ENCODE measurements at regions not wholly inside any gene's neighbourhood (a gene's known extent, or its start where the extent isn't known, plus 50 kb on each side); places are given as distances from the start of the nearest gene placed in this dataset.
A peak's percentile ranks its signal among the peaks of the same experiment; 100 is the strongest.

GRCh38 chr20:39607141-39607540 lies 645.0 kb downstream of the DHX35 start:
- no peaks in the 10 kb centered on the region for H3K9me3 ChIP-seq (ENCODE audit: control insufficient read depth, insufficient read depth, low read length)
- no peak overlapping the region for H3K27ac ChIP-seq (ENCODE audit: low read depth, low read length)
- no peaks in the 10 kb centered on the region for H3K36me3 ChIP-seq (ENCODE audit: control insufficient read depth, insufficient read depth, low read length)
- 100% methylated on average over 1 of the region's 1 CpG for WGBS (ENCODE audit: insufficient coverage)
- H3K4me3 ChIP-seq (ENCODE audit: low read depth, low read length): no peak overlapping the region
- no peaks in the 10 kb centered on the region for H3K4me1 ChIP-seq (ENCODE audit: control insufficient read depth, insufficient read depth, low read length)
- no peaks in the 10 kb centered on the region for H3K27me3 ChIP-seq (ENCODE audit: control insufficient read depth, insufficient read depth, low read length)
- DNase-seq (ENCODE audit: low read depth in 4 of 6, low spot score in 6 of 6): peak in 1 of 6 donors; percentile 8

- H3K27ac ChIP-seq (ENCODE audit: low read depth, low read length): no peak overlapping the region
- H3K4me1 ChIP-seq (ENCODE audit: control insufficient read depth, insufficient read depth, low read length): no peaks in the 10 kb centered on the region
- no peak for DNase-seq (ENCODE audit: low read depth in 4 of 6, low spot score in 6 of 6)
- H3K27me3 ChIP-seq (ENCODE audit: control insufficient read depth, insufficient read depth, low read length): no peaks in the 10 kb centered on the region
- no peaks in the 10 kb centered on the region for H3K36me3 ChIP-seq (ENCODE audit: control insufficient read depth, insufficient read depth, low read length)
- no peaks in the 10 kb centered on the region for H3K9me3 ChIP-seq (ENCODE audit: control insufficient read depth, insufficient read depth, low read length)
- H3K4me3 ChIP-seq (ENCODE audit: low read depth, low read length): no peak overlapping the region
- 92% methylated on average over 1 of the region's 3 CpGs for WGBS (ENCODE audit: insufficient coverage)
Measured at GRCh38 chr20:39605908-39606307, 643.8 kb downstream of the DHX35 start.

DNA sequence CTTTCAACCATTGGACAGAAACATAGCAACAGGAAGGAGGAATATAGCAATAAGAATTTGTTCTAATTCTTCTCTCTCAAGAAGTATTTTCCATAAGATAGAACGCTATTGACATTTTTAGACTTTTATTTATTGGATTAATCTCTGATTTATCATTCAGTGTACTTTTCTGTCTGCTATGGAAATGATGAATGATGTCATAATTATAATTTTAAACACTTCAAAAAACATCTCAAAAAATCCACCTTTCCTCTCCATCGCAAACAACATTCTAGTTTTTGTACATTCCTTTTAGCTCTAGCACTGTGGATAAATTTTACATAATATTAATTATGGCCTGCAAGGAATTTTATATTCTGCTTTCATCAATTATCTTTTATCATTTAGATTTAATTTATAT lies 643.2 kb downstream of the DHX35 start:
- no CpG with 5 or more reads among the region's 2 CpGs for WGBS (ENCODE audit: insufficient coverage)
- Histone ChIP-seq H3K9me3 (ENCODE audit: control insufficient read depth, insufficient read depth, low read length) (no peaks in the 10 kb centered on the region), H3K4me1 (ENCODE audit: control insufficient read depth, insufficient read depth, low read length) (no peaks in the 10 kb centered on the region), H3K36me3 (ENCODE audit: control insufficient read depth, insufficient read depth, low read length) (no peaks in the 10 kb centered on the region), H3K27me3 (ENCODE audit: control insufficient read depth, insufficient read depth, low read length) (no peaks in the 10 kb centered on the region), H3K4me3 (ENCODE audit: low read depth, low read length) (no peak overlapping the region), H3K27ac (ENCODE audit: low read depth, low read length) (no peak overlapping the region)
- DNase-seq (ENCODE audit: low read depth in 4 of 6, low spot score in 6 of 6): no peak

DNA sequence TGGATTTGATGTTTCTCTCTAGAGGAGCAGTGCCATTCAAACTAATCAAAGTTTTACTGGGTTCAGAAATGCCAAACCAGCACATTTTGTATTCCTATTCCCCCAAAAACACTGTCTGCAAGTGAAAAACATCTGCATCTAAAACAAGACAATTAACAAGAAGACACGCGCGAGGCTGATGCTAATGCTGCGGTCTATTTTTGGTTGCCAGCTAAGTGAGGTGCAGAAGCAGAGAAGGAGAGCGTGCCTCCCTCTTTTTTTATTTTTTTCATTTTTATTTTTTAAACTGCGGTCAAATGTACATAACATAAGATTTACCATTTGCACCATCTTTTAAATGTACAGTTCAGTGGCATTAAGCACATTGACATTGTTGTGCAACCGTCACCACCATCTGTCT lies 641.1 kb downstream of the DHX35 start:
- H3K27me3 ChIP-seq (ENCODE audit: control insufficient read depth, insufficient read depth, low read length): no peaks in the 10 kb centered on the region
- H3K4me1 ChIP-seq (ENCODE audit: control insufficient read depth, insufficient read depth, low read length): no peaks in the 10 kb centered on the region
- 91% methylated on average over 2 of the region's 7 CpGs for WGBS (ENCODE audit: insufficient coverage)
- peak in 2 of 6 donors; percentile 24 to 47 for DNase-seq (ENCODE audit: low read depth in 4 of 6, low spot score in 6 of 6)
- no peak overlapping the region for H3K27ac ChIP-seq (ENCODE audit: low read depth, low read length)
- H3K9me3 ChIP-seq (ENCODE audit: control insufficient read depth, insufficient read depth, low read length): no peaks in the 10 kb centered on the region
- H3K4me3 ChIP-seq (ENCODE audit: low read depth, low read length): no peak overlapping the region
- no peaks in the 10 kb centered on the region for H3K36me3 ChIP-seq (ENCODE audit: control insufficient read depth, insufficient read depth, low read length)

- Histone ChIP-seq H3K4me1 (ENCODE audit: control insufficient read depth, insufficient read depth, low read length) (no peaks in the 10 kb centered on the region), H3K27ac (ENCODE audit: low read depth, low read length) (no peak overlapping the region), H3K4me3 (ENCODE audit: low read depth, low read length) (no peak overlapping the region), H3K36me3 (ENCODE audit: control insufficient read depth, insufficient read depth, low read length) (no peaks in the 10 kb centered on the region), H3K9me3 (ENCODE audit: control insufficient read depth, insufficient read depth, low read length) (no peaks in the 10 kb centered on the region), H3K27me3 (ENCODE audit: control insufficient read depth, insufficient read depth, low read length) (no peaks in the 10 kb centered on the region)
- DNase-seq (ENCODE audit: low read depth in 4 of 6, low spot score in 6 of 6): peak in 1 of 6 donors; percentile 3
- 80% methylated on average over 1 of the region's 2 CpGs for WGBS (ENCODE audit: insufficient coverage)
Measured at GRCh38 chr20:39602649-39603048, 640.5 kb downstream of the DHX35 start.

DNA sequence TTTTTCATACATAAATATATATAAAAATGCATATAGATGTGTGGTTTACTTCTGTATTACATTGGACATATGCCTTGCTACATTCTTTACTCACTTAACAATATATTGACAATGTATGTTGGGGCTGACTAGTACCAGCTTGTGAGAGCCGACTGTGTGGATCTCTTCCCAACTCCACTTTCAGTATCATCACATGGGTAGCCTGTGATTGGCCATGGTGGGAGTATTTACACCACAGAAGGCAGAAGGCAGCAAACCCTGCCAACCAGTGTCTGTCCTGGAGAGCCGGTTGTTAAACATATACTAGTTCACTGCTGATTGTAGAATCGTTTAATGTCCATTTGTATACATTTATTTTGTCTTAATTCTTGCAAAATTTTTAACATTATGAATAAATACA lies 638.7 kb downstream of the DHX35 start:
- Histone ChIP-seq H3K9me3 (ENCODE audit: control insufficient read depth, insufficient read depth, low read length) (no peaks in the 10 kb centered on the region), H3K27me3 (ENCODE audit: control insufficient read depth, insufficient read depth, low read length) (no peaks in the 10 kb centered on the region), H3K4me1 (ENCODE audit: control insufficient read depth, insufficient read depth, low read length) (no peaks in the 10 kb centered on the region), H3K4me3 (ENCODE audit: low read depth, low read length) (no peak overlapping the region), H3K27ac (ENCODE audit: low read depth, low read length) (no peak overlapping the region), H3K36me3 (ENCODE audit: control insufficient read depth, insufficient read depth, low read length) (no peaks in the 10 kb centered on the region)
- no CpG with 5 or more reads among the region's 3 CpGs for WGBS (ENCODE audit: insufficient coverage)
- DNase-seq (ENCODE audit: low read depth in 4 of 6, low spot score in 6 of 6): peak in 1 of 6 donors; percentile 78

- Histone ChIP-seq H3K4me1 (ENCODE audit: control insufficient read depth, insufficient read depth, low read length) (no peaks in the 10 kb centered on the region), H3K27ac (ENCODE audit: low read depth, low read length) (no peak overlapping the region), H3K4me3 (ENCODE audit: low read depth, low read length) (no peak overlapping the region), H3K36me3 (ENCODE audit: control insufficient read depth, insufficient read depth, low read length) (no peaks in the 10 kb centered on the region), H3K27me3 (ENCODE audit: control insufficient read depth, insufficient read depth, low read length) (no peaks in the 10 kb centered on the region), H3K9me3 (ENCODE audit: control insufficient read depth, insufficient read depth, low read length) (no peaks in the 10 kb centered on the region)
- 100% methylated on average over 1 of the region's 1 CpG for WGBS (ENCODE audit: insufficient coverage)
- DNase-seq (ENCODE audit: low read depth in 4 of 6, low spot score in 6 of 6): no peak
Measured at GRCh38 chr20:39600156-39600555, 638.0 kb downstream of the DHX35 start.

- no peaks in the 10 kb centered on the region for H3K36me3 ChIP-seq (ENCODE audit: control insufficient read depth, insufficient read depth, low read length)
- 90% methylated on average over 2 of the region's 6 CpGs for WGBS (ENCODE audit: insufficient coverage)
- H3K9me3 ChIP-seq (ENCODE audit: control insufficient read depth, insufficient read depth, low read length): no peaks in the 10 kb centered on the region
- no peak overlapping the region for H3K27ac ChIP-seq (ENCODE audit: low read depth, low read length)
- no peak overlapping the region for H3K4me3 ChIP-seq (ENCODE audit: low read depth, low read length)
- H3K27me3 ChIP-seq (ENCODE audit: control insufficient read depth, insufficient read depth, low read length): peaks cover 5% of the 10 kb centered on the region
- no peaks in the 10 kb centered on the region for H3K4me1 ChIP-seq (ENCODE audit: control insufficient read depth, insufficient read depth, low read length)
- no peak for DNase-seq (ENCODE audit: low read depth in 4 of 6, low spot score in 6 of 6)
Measured at GRCh38 chr20:39596554-39596953, 634.4 kb downstream of the DHX35 start.

DNA sequence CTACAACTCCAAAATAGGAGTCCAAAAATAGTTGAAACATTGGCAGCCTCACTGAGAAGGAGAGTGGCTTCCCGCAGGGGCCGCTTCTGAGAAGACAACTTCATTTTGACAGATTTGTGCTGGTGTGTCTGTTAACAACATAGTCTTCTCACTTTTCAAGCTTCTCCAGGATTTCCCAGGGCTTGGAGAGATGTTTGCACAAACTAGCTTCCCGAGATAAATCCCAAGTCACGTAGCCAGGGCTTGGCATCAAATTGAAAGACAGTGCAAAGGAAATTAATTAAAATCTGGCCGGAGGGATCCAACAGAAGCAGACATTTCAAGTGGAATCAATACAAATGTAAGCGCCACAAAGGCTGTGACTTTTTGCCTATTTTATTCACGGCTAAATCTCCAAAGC lies 630.2 kb downstream of the DHX35 start:
- peak in 1 of 6 donors; percentile 69 for DNase-seq (ENCODE audit: low read depth in 4 of 6, low spot score in 6 of 6)
- Histone ChIP-seq H3K4me3 (ENCODE audit: low read depth, low read length) (no peak overlapping the region), H3K36me3 (ENCODE audit: control insufficient read depth, insufficient read depth, low read length) (no peaks in the 10 kb centered on the region), H3K27me3 (ENCODE audit: control insufficient read depth, insufficient read depth, low read length) (peaks cover 7% of the 10 kb centered on the region), H3K9me3 (ENCODE audit: control insufficient read depth, insufficient read depth, low read length) (no peaks in the 10 kb centered on the region), H3K27ac (ENCODE audit: low read depth, low read length) (no peak overlapping the region), H3K4me1 (ENCODE audit: control insufficient read depth, insufficient read depth, low read length) (no peaks in the 10 kb centered on the region)
- WGBS (ENCODE audit: insufficient coverage): 22% methylated on average over 3 of the region's 7 CpGs

DNA sequence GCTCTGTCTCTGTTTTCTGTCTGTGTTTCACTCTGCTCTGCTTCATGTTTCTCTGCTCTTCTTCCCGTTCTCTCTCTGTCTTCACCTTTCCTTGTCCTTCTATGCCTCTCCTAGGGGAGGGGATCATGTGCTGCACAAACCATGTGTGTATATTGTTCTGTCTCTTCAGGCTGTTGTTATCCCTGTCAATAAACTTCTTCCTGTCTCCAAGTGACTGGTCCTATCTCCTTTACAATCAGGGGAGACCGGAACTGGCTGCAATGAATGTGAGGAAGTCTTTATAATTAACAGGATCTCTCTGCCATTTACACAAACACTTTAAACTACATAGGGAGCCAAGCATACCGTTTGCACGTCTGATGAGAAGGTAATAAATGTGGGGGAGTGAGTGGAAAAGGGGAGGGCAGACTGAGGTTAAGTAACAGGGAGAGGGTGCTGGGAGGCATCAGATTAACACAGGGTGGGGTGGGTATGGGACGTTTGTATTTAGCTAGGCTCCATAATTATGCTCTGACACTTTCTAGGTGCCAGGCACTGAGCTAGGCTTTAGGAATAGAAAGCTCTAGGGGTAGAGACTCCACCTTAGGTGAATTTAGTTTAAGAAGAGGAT lies 626.1 kb downstream of the DHX35 start:
- H3K4me3 ChIP-seq (ENCODE audit: low read depth, low read length): no peak overlapping the region
- peaks cover 7% of the 10 kb centered on the region for H3K27me3 ChIP-seq (ENCODE audit: control insufficient read depth, insufficient read depth, low read length)
- no peak for DNase-seq (ENCODE audit: low read depth in 4 of 6, low spot score in 6 of 6)
- H3K36me3 ChIP-seq (ENCODE audit: control insufficient read depth, insufficient read depth, low read length): no peaks in the 10 kb centered on the region
- H3K9me3 ChIP-seq (ENCODE audit: control insufficient read depth, insufficient read depth, low read length): no peaks in the 10 kb centered on the region
- H3K4me1 ChIP-seq (ENCODE audit: control insufficient read depth, insufficient read depth, low read length): no peaks in the 10 kb centered on the region
- WGBS (ENCODE audit: insufficient coverage): 25% methylated on average over 1 of the region's 5 CpGs
- no peak overlapping the region for H3K27ac ChIP-seq (ENCODE audit: low read depth, low read length)
